ENCODE measurements at regions not wholly inside any gene's neighbourhood (a gene's known extent, or its start where the extent isn't known, plus 50 kb on each side); places are given as distances from the start of the nearest gene placed in this dataset.

DNA sequence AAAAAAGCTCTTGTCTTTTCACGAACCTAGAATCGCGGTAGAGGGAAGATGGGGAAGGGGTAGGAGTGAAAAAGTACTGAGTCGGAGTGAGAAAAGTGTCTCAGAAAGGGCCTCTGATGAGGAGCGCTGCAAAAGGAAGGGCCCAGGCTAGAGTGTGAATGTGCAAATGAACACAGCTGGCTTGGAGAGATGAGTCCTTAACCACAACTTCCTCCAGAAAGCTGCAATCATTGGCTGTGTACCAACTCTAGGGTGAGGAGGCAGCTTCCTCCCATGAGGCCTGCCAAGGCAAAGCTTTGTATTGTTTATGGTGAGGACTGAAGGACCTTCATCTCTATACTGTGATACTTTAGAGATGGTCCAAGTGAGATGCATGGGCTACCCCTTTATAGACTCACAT lies 566.9 kb upstream of the ANO5 start:
- H3K27me3 Mint-ChIP-seq (ENCODE audit: low read depth) = peaks cover 3% of the 10 kb centered on the region

GRCh38 chr11:21628641-21629040 lies 564.2 kb upstream of the ANO5 start:
- H3K27me3 Mint-ChIP-seq (ENCODE audit: low read depth) = peaks cover 7% of the 10 kb centered on the region
- H3K4me1 Mint-ChIP-seq = peaks cover 11% of the 10 kb centered on the region
- no peak overlapping the region for H3K27ac Mint-ChIP-seq
- H3K9me3 Mint-ChIP-seq = no peaks in the 10 kb centered on the region
- H3K36me3 Mint-ChIP-seq (ENCODE audit: low read depth) = no peaks in the 10 kb centered on the region
- no peak for TF ChIP-seq CTCF (IDR thresholded peaks at IDR 0.05; ENCODE audit: unreplicated experiment in 3 of 3)
- no peak overlapping the region for H3K4me3 Mint-ChIP-seq

More for the DNA sequence above, 566.9 kb upstream of the ANO5 start:
- no peaks in the 10 kb centered on the region for H3K36me3 Mint-ChIP-seq (ENCODE audit: low read depth)
- no peaks in the 10 kb centered on the region for H3K4me1 Mint-ChIP-seq
- H3K27ac Mint-ChIP-seq = no peak overlapping the region
- TF ChIP-seq CTCF (IDR thresholded peaks at IDR 0.05; ENCODE audit: unreplicated experiment in 3 of 3) = no peak
- H3K9me3 Mint-ChIP-seq = no peaks in the 10 kb centered on the region
- H3K4me3 Mint-ChIP-seq = no peak overlapping the region

- peaks cover 7% of the 10 kb centered on the region for H3K27me3 Mint-ChIP-seq (ENCODE audit: low read depth)
- H3K4me1 Mint-ChIP-seq = peaks cover 11% of the 10 kb centered on the region
- no peak overlapping the region for H3K27ac Mint-ChIP-seq
- H3K36me3 Mint-ChIP-seq (ENCODE audit: low read depth) = no peaks in the 10 kb centered on the region
- no peaks in the 10 kb centered on the region for H3K9me3 Mint-ChIP-seq
- no peak overlapping the region for H3K4me3 Mint-ChIP-seq
- no peak for TF ChIP-seq CTCF (IDR thresholded peaks at IDR 0.05; ENCODE audit: unreplicated experiment in 3 of 3)
Measured at GRCh38 chr11:21630934-21631478, 561.9 kb upstream of the ANO5 start.

- TF ChIP-seq CTCF (IDR thresholded peaks at IDR 0.05; ENCODE audit: unreplicated experiment in 3 of 3) = no peak
- H3K27ac Mint-ChIP-seq = no peak overlapping the region
- peaks cover 11% of the 10 kb centered on the region for H3K4me1 Mint-ChIP-seq
- peaks cover 7% of the 10 kb centered on the region for H3K27me3 Mint-ChIP-seq (ENCODE audit: low read depth)
- no peaks in the 10 kb centered on the region for H3K36me3 Mint-ChIP-seq (ENCODE audit: low read depth)
- no peak overlapping the region for H3K4me3 Mint-ChIP-seq
- H3K9me3 Mint-ChIP-seq = no peaks in the 10 kb centered on the region
Measured at GRCh38 chr11:21631991-21632390, 560.9 kb upstream of the ANO5 start.

GRCh38 chr11:21634491-21634890 lies 558.4 kb upstream of the ANO5 start:
- H3K36me3 Mint-ChIP-seq (ENCODE audit: low read depth) = no peaks in the 10 kb centered on the region
- H3K9me3 Mint-ChIP-seq = no peaks in the 10 kb centered on the region
- TF ChIP-seq CTCF (IDR thresholded peaks at IDR 0.05; ENCODE audit: unreplicated experiment in 3 of 3) = no peak
- no peak overlapping the region for H3K4me3 Mint-ChIP-seq
- peaks cover 11% of the 10 kb centered on the region for H3K4me1 Mint-ChIP-seq
- peaks cover 4% of the 10 kb centered on the region for H3K27me3 Mint-ChIP-seq (ENCODE audit: low read depth)
- no peak overlapping the region for H3K27ac Mint-ChIP-seq

DNA sequence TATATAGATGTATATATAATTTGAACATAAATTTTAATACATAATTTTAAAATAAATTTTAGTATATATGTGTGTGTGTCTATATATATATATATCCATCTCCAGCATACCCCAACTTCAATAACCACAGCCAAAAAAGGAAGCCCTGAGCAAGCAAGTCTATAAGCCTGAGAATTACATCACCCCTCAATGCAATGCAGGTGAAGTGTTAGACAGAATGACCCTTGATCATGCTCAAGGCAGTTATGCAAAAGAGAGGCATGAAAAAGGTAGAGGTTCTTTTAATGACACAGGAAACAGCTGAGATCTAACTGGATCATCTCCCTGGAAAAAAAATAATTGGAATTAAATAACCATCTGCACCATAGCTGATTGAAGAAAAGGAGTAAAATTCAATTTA lies 557.9 kb upstream of the ANO5 start:
- Mint-ChIP-seq H3K36me3 (ENCODE audit: low read depth) (no peaks in the 10 kb centered on the region), H3K27me3 (ENCODE audit: low read depth) (peaks cover 4% of the 10 kb centered on the region), H3K4me3 (no peak overlapping the region), H3K9me3 (no peaks in the 10 kb centered on the region), H3K4me1 (peaks cover 11% of the 10 kb centered on the region), H3K27ac (no peak overlapping the region)
- TF ChIP-seq CTCF (IDR thresholded peaks at IDR 0.05; ENCODE audit: unreplicated experiment in 3 of 3) = no peak
